ENCODE measurements at regions not wholly inside any gene's neighbourhood (a gene's known extent, or its start where the extent isn't known, plus 50 kb on each side); places are given as distances from the start of the nearest gene placed in this dataset.

DNA sequence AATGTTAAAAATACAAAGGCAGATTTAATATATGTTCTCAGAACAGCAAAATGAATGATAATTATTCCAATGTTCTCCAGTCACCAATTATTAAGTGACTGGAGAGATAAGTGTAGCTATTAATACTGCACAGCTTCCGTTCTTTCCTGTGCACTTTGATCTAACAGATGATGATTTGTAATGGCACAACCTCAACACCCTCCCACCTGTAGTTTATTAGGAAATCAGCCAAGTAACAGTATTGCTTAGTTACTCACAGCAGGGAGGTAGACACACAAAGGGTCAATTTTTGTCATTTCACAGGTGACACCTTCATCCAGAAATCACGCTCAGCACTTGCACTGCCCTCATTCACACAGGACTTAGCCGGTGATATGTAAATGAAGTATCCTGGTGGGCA, 688.1 kb downstream of the EPHA3 start:
- H3K4me3 ChIP-seq (ENCODE audit: low read depth in 1 of 3, low read length in 3 of 3), result no peak overlapping the region
- no peaks in the 10 kb centered on the region for H3K36me3 ChIP-seq (ENCODE audit: control insufficient read depth in 4 of 4, insufficient read depth in 3 of 4, low read depth in 1 of 4, low read length in 3 of 4)
- no peaks in the 10 kb centered on the region for H3K9me3 ChIP-seq (ENCODE audit: control insufficient read depth in 4 of 4, low read length in 3 of 4)
- no peak overlapping the region for H3K27ac ChIP-seq (ENCODE audit: low read depth in 1 of 2, low read length in 2 of 2)
- no peak for TF ChIP-seq NR2F2 (IDR thresholded peaks at IDR 0.05)
- TF ChIP-seq, protein P1, sequence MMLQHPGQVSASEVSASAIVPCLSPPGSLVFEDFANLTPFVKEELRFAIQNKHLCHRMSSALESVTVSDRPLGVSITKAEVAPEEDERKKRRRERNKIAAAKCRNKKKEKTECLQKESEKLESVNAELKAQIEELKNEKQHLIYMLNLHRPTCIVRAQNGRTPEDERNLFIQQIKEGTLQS (IDR thresholded peaks at IDR 0.05), result no peak
- TF ChIP-seq HNF4A (conservative IDR thresholded peaks at IDR 0.05), result no peak
- no peak for TF ChIP-seq HNF4G (IDR thresholded peaks at IDR 0.05)
- TF ChIP-seq GABPA (IDR thresholded peaks at IDR 0.05 in 1 of 2, conservative IDR thresholded peaks at IDR 0.05 in 1 of 2), result no peak
- TF ChIP-seq FOXA1 (IDR thresholded peaks at IDR 0.05), result no peak
- TF ChIP-seq TAF1 (conservative IDR thresholded peaks at IDR 0.05), result no peak
- no peak for TF ChIP-seq RXRA (IDR thresholded peaks at IDR 0.05)
- H3K9ac ChIP-seq (ENCODE audit: low read depth in 1 of 2, low read length in 2 of 2), result no peak overlapping the region
- no peak for DNase-seq (ENCODE audit: low spot score)
- no peaks in the 10 kb centered on the region for H3K27me3 ChIP-seq (ENCODE audit: control insufficient read depth in 4 of 4, insufficient read depth in 4 of 4, low read length in 3 of 4)
- no peaks in the 10 kb centered on the region for H3K4me1 ChIP-seq (ENCODE audit: control insufficient read depth in 4 of 4, insufficient read depth in 4 of 4, low read length in 3 of 4)
- whole genome bisulfite sequencing, result 39% methylated on average over 3 of the region's 3 CpGs

DNA sequence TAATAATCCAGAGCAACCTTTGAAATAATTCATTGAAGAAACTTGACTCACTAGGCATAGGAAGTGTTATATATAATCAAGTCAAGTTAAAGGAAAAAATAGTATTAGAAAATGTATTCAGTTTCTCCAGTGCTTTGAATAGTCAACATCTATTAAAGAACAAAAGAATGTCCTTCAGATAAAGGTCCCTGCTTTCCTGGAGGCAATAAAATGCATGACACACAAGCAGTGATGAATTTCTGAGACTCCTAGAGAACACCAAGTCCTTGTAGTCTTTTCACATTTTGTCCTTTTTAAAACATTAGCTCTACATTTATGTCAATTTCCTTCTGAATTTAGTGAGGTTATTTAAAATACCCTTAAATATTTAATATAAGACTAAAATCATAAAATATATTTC, 695.5 kb downstream of the EPHA3 start:
- H3K27me3 ChIP-seq (ENCODE audit: control insufficient read depth in 4 of 4, insufficient read depth in 4 of 4, low read length in 3 of 4), result no peaks in the 10 kb centered on the region
- TF ChIP-seq, protein P2, sequence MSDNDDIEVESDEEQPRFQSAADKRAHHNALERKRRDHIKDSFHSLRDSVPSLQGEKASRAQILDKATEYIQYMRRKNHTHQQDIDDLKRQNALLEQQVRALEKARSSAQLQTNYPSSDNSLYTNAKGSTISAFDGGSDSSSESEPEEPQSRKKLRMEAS (IDR thresholded peaks at IDR 0.05), result no peak
- no peak overlapping the region for H3K4me3 ChIP-seq (ENCODE audit: low read depth in 1 of 3, low read length in 3 of 3)
- no peak for DNase-seq (ENCODE audit: low spot score)
- no peaks in the 10 kb centered on the region for H3K9me3 ChIP-seq (ENCODE audit: control insufficient read depth in 4 of 4, low read length in 3 of 4)
- H3K4me1 ChIP-seq (ENCODE audit: control insufficient read depth in 4 of 4, insufficient read depth in 4 of 4, low read length in 3 of 4), result no peaks in the 10 kb centered on the region
- no peak overlapping the region for H3K27ac ChIP-seq (ENCODE audit: low read depth in 1 of 2, low read length in 2 of 2)
- H3K9ac ChIP-seq (ENCODE audit: low read depth in 1 of 2, low read length in 2 of 2), result no peak overlapping the region
- H3K36me3 ChIP-seq (ENCODE audit: control insufficient read depth in 4 of 4, insufficient read depth in 3 of 4, low read depth in 1 of 4, low read length in 3 of 4), result no peaks in the 10 kb centered on the region

DNA sequence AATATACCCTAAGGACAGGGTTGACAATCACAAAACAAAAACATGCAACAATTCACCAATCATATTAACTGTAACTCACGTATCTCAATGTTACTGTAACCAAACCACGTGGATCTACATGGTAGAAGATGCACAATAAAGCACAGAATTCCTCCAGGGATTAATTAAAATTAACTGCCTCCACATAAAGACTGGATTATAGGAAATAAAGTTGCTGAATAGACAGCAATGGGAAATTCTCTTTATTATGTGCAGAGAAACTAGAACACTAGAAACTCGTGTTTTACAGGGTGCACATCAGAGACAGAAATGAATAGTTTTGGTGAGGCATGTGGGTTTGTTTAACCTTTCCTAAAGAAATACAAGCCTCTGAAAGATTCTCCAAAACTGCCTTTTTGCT, 696.3 kb downstream of the EPHA3 start:
- Histone ChIP-seq H3K9me3 (ENCODE audit: control insufficient read depth in 4 of 4, low read length in 3 of 4) (no peaks in the 10 kb centered on the region), H3K27me3 (ENCODE audit: control insufficient read depth in 4 of 4, insufficient read depth in 4 of 4, low read length in 3 of 4) (no peaks in the 10 kb centered on the region), H3K9ac (ENCODE audit: low read depth in 1 of 2, low read length in 2 of 2) (no peak overlapping the region), H3K4me3 (ENCODE audit: low read depth in 1 of 3, low read length in 3 of 3) (no peak overlapping the region), H3K4me1 (ENCODE audit: control insufficient read depth in 4 of 4, insufficient read depth in 4 of 4, low read length in 3 of 4) (no peaks in the 10 kb centered on the region), H3K27ac (ENCODE audit: low read depth in 1 of 2, low read length in 2 of 2) (no peak overlapping the region), H3K36me3 (ENCODE audit: control insufficient read depth in 4 of 4, insufficient read depth in 3 of 4, low read depth in 1 of 4, low read length in 3 of 4) (no peaks in the 10 kb centered on the region)
- no peak for DNase-seq (ENCODE audit: low spot score)
- no peak for TF ChIP-seq FOXA2 (IDR thresholded peaks at IDR 0.05)
- WGBS, result 55% methylated on average over 3 of the region's 3 CpGs

DNA sequence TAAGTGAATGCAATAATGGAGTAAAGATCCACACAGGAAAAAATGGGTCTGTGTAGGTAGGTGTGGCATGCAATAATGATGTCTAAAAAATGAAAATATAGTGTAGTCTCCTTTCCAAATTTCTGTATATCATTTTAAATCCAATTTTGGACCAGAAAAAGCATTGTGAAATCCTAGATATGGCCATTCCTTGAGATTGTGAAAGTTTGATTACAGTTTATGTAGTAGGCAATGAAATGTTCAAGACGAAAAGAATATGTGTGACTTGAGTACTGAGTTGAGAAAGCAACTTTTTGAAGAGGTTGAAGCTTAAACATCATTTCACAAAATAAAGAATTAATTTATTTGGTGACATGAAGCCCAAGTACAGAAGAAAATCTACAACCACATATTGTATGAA, 698.7 kb downstream of the EPHA3 start:
- Histone ChIP-seq H3K36me3 (ENCODE audit: control insufficient read depth in 4 of 4, insufficient read depth in 3 of 4, low read depth in 1 of 4, low read length in 3 of 4) (no peaks in the 10 kb centered on the region), H3K9ac (ENCODE audit: low read depth in 1 of 2, low read length in 2 of 2) (no peak overlapping the region), H3K4me3 (ENCODE audit: low read depth in 1 of 3, low read length in 3 of 3) (no peak overlapping the region), H3K4me1 (ENCODE audit: control insufficient read depth in 4 of 4, insufficient read depth in 4 of 4, low read length in 3 of 4) (no peaks in the 10 kb centered on the region), H3K27me3 (ENCODE audit: control insufficient read depth in 4 of 4, insufficient read depth in 4 of 4, low read length in 3 of 4) (no peaks in the 10 kb centered on the region), H3K9me3 (ENCODE audit: control insufficient read depth in 4 of 4, low read length in 3 of 4) (no peaks in the 10 kb centered on the region), H3K27ac (ENCODE audit: low read depth in 1 of 2, low read length in 2 of 2) (no peak overlapping the region)
- WGBS, result 64% methylated on average over 1 of the region's 1 CpG
- no peak for DNase-seq (ENCODE audit: low spot score)
- TF ChIP-seq, protein P3, sequence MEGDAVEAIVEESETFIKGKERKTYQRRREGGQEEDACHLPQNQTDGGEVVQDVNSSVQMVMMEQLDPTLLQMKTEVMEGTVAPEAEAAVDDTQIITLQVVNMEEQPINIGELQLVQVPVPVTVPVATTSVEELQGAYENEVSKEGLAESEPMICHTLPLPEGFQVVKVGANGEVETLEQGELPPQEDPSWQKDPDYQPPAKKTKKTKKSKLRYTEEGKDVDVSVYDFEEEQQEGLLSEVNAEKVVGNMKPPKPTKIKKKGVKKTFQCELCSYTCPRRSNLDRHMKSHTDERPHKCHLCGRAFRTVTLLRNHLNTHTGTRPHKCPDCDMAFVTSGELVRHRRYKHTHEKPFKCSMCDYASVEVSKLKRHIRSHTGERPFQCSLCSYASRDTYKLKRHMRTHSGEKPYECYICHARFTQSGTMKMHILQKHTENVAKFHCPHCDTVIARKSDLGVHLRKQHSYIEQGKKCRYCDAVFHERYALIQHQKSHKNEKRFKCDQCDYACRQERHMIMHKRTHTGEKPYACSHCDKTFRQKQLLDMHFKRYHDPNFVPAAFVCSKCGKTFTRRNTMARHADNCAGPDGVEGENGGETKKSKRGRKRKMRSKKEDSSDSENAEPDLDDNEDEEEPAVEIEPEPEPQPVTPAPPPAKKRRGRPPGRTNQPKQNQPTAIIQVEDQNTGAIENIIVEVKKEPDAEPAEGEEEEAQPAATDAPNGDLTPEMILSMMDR (IDR thresholded peaks at IDR 0.05; ENCODE audit: low read depth, low read length, missing input control), result no peak
- TF ChIP-seq FOXA1 (IDR thresholded peaks at IDR 0.05) (no peak), JUND (IDR thresholded peaks at IDR 0.05) (no peak), SP1 (IDR thresholded peaks at IDR 0.05) (no peak), RXRA (IDR thresholded peaks at IDR 0.05) (no peak), GABPA (IDR thresholded peaks at IDR 0.05 in 1 of 2, conservative IDR thresholded peaks at IDR 0.05 in 1 of 2) (no peak), HNF4A (conservative IDR thresholded peaks at IDR 0.05) (no peak), FOXA2 (IDR thresholded peaks at IDR 0.05) (no peak), EGR1 (IDR thresholded peaks at IDR 0.05; ENCODE audit: low read depth in 2 of 2) (no peak), RAD21 (IDR thresholded peaks at IDR 0.05) (no peak), HNF4G (IDR thresholded peaks at IDR 0.05) (no peak), NR2F2 (IDR thresholded peaks at IDR 0.05) (no peak), YY1 (IDR thresholded peaks at IDR 0.05) (no peak)
- TF ChIP-seq, protein P2 (IDR thresholded peaks at IDR 0.05), result no peak
- TF ChIP-seq, protein P4, sequence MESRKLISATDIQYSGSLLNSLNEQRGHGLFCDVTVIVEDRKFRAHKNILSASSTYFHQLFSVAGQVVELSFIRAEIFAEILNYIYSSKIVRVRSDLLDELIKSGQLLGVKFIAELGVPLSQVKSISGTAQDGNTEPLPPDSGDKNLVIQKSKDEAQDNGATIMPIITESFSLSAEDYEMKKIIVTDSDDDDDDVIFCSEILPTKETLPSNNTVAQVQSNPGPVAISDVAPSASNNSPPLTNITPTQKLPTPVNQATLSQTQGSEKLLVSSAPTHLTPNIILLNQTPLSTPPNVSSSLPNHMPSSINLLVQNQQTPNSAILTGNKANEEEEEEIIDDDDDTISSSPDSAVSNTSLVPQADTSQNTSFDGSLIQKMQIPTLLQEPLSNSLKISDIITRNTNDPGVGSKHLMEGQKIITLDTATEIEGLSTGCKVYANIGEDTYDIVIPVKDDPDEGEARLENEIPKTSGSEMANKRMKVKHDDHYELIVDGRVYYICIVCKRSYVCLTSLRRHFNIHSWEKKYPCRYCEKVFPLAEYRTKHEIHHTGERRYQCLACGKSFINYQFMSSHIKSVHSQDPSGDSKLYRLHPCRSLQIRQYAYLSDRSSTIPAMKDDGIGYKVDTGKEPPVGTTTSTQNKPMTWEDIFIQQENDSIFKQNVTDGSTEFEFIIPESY (IDR thresholded peaks at IDR 0.05), result no peak
- TF ChIP-seq, protein P1 (IDR thresholded peaks at IDR 0.05), result no peak
